ENCODE measurements at regions not wholly inside any gene's neighbourhood (a gene's known extent, or its start where the extent isn't known, plus 50 kb on each side); places are given as distances from the start of the nearest gene placed in this dataset.

DNA sequence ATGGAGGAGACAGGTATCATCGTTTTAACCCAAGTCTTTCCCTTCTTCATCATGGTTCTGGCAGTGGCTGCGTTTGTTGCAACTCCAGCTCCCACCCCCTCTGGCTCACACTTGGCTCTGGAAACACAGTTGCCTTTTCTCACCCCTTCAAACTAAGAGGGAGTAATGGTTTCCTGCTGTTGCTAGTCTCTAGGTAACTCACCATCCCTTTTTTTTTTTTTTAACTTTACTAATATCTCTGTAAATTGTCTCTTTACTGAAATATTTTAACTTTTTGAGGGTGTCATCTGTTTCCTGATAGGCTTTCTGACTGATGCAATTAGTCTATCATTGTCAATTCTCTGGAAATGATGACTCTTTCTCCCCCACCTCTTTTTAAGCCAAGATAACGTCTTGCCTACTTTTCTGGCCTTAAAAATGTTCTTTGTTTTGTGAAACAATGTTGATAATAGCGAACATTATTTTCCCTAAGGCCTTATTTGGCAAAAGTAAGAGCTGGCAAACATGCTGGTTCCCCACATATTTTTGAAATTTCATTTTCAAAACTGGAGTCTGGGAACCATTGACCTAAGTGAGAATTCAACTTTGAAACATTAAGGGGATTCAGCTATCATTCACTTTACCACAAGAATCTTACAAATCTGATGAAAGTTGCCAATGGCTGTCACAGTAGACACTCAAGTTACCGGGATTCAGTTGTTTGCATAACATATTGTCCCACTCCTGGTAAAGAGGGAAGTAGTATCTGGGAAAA, 85.3 kb downstream of the LEPR start:
- no peak for TF ChIP-seq EZH2 (IDR thresholded peaks at IDR 0.05; ENCODE audit: insufficient read depth, poor library complexity, severe bottlenecking)
- no peak for TF ChIP-seq EZH2phosphoT487 (IDR thresholded peaks at IDR 0.05; ENCODE audit: insufficient read depth, low read depth)

All from GM23248 (cell line).